Stimulated activated CD8-positive, alpha-beta memory T cell treated with anti-CD3 and anti-CD28 coated beads, Interleukin-7, amount 100 ng/mL, for 4 hours (primary cell): ENCODE measurements at regions not wholly inside any gene's neighbourhood (a gene's known extent, or its start where the extent isn't known, plus 50 kb on each side); places are given as distances from the start of the nearest gene placed in this dataset.
"Not testable (repeated sequence)": the region's sequence is repeated elsewhere in the genome, so short reads cannot be mapped to it uniquely, and the experiment has no call there.

ENCODE experiments used
- DNase-seq, 2 donors: peaks; one replicate each; pipeline ENCODE4 v3.0.0-alpha.2; 2020; ENCODE audit warnings: low read depth in 2 of 2

DNA sequence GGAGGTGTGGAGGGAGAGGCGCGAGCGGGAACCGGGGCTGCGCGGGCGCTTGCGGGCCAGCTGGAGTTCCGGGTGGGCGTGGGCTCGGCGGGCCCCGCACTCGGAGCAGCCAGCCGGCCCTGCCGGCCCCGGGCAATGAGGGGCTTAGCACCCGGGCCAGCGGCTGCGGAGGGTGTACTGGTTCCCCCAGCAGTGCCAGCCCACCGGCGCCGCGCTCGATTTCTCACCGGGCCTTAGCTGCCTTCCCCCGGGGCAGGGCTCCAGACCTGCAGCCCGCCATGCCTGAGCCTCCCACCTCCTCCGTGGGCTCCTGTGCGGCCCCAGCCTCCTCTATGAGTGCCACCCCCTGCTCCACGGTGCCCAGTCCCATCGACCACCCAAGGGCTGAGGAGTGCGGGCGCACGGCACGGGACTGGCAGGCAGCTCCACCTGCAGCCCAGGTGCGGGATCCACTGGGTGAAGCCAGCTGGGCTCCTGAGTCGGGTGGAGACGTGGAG lies 141.4 kb downstream of the SPRY1 start:
- not testable (repeated sequence) for DNase-seq

DNA sequence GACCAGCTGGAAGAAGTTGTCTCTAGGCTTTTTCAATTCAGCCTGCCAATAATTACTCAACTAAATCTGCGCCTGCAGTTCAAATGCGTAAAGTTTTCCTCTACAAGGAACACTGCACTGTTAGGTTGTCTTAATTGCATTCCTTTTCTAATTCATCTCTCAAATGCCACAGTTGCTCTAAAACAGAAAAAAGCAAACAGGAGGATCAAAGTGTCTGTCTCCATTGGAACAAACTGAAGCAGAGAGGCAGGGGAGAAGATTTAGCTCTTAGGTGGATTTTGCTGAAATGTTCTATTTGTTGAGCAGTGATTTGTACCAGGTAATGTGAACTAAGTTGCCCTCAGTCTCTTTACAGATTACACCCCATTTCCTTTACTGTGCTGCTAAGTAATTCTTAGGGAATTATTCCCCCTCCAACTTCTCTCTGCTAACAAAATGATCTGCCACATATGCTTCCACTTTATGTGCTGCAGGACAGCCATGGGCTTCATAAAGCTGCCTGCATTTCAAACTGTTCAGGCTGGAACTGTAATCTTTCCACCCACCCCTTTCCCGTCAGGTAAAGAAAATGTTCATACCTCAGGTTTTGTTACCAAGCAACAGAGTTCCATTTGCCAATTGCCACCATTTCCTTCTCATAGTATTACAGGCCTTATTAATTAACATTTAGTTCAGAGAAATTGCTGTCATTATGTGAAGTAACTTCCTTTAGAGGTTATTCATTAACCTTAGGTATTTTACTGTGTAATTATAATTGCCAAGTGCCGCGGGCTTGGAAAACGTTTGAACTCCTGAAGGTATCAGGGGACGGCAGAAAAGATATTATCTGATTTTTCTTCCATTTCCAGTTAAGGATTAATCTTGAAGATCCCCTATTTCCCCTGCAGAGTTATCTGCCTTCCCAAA lies 149.3 kb downstream of the SPRY1 start:
- no peak for DNase-seq

DNA sequence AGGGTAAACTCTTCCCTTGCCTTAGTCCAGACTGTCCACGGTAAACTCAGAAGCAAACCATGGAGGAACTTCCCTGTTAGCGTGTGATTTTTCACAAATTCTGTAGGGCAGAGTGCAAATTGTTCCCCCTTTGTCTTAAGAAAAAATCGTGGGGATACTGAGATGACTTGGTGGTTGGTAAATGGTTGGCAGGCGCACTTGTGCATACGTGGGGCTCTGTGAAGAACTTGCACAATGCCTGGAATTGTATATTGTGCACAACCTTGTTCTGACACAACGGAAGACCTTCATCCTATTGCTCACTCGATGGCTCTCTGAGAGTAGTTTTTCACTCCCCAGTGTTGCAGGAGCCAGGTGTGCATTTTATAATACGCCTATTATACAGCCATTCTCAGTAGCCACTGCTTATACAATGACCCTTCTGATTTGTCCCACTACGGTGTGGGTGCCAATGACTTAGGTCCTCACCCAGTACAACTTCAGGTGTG lies 150.0 kb downstream of the SPRY1 start:
- DNase-seq = no peak

- DNase-seq = no peak
Observed at GRCh38 chr4:123547216-123548165, 150.9 kb downstream of the SPRY1 start.

GRCh38 chr4:123553279-123553678 lies 156.7 kb downstream of the SPRY1 start:
- no peak for DNase-seq

- no peak for DNase-seq
Observed at GRCh38 chr4:123553733-123554637, 157.4 kb downstream of the SPRY1 start.

DNA sequence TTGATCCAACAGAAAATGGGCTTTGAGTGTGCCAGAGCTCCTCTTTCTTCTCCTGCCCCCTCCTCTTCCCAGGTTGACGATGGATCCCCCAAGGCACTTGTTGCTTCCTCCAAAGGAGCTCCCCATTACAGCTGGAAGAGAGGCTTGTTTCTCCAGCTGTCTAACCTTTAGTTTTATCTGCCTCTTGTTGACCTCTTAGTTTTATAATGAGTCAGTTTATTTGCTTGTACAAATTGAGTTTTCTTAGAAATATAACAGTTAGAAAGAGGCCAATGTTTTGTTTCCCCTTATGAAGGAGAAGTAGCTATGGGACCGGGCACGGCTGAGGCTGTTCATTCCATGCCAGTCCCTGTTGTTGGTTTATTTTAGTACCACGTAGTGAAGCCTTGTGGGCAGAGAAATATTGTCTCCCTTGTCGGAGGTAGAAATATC lies 158.2 kb downstream of the SPRY1 start:
- DNase-seq = no peak

GRCh38 chr4:123555233-123555806 lies 158.7 kb downstream of the SPRY1 start:
- DNase-seq = no peak

- DNase-seq = no peak
Observed at GRCh38 chr4:123555807-123556273, 159.2 kb downstream of the SPRY1 start.

DNA sequence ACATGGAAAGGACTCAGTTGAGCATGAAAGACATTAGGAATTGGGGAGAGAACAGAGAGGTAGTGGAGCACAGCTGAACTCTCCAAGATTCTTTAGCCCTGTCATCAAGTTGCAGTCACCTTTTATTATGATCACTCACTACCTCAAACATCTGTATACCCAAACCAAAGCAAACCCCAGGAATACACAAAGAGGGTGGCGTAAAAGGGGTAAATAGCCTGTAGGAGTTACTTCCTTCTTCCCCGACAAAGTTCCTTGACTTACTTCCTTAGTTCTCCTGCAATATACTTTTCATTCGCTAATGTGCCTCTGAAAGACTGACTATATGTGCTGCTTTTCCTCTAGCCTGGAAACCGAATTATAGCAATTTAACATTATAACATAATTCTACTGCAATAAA lies 159.9 kb downstream of the SPRY1 start:
- DNase-seq = no peak

GRCh38 chr4:123557857-123558536 lies 161.4 kb downstream of the SPRY1 start:
- no peak for DNase-seq

- DNase-seq = no peak
Observed at GRCh38 chr4:123558865-123559264, 162.3 kb downstream of the SPRY1 start.

GRCh38 chr4:123559955-123560871 lies 163.6 kb downstream of the SPRY1 start:
- DNase-seq = no peak

- DNase-seq = no peak
Observed at GRCh38 chr4:123561525-123561924, 164.9 kb downstream of the SPRY1 start.

DNA sequence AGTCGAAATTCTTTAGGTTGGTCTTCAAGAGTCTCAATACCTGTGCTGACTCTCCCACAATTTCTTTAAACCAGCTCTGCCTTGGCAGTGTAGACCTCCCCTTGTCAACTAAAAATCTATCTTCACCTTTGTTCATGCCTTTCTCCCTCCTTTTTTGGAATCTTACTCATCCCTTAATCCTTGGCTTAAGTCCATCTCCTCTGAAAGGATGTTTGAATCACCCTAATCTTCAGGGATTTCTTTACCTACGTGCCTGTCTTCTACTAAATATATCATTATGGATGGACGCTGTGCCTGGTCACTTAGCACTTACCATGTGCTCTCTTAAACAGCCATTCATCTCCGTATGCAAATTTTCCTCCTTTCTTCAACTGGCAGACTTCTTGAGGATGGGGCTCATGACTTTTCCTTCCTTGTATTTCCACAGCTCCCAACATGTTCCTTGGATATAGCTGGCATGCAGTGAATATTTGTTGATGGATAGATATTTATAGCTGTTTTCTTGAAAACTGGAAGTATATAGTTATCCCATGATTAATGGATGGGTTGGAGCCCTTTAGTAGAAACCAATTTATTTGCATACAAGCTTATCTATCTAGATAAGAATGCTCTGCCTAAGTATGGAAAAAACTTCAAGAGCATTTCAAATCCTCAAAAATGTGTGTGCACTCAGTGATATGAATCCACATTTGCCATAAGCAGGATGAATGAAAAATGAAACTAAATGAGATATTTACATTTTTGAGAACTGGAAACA lies 166.6 kb downstream of the SPRY1 start:
- no peak for DNase-seq

DNA sequence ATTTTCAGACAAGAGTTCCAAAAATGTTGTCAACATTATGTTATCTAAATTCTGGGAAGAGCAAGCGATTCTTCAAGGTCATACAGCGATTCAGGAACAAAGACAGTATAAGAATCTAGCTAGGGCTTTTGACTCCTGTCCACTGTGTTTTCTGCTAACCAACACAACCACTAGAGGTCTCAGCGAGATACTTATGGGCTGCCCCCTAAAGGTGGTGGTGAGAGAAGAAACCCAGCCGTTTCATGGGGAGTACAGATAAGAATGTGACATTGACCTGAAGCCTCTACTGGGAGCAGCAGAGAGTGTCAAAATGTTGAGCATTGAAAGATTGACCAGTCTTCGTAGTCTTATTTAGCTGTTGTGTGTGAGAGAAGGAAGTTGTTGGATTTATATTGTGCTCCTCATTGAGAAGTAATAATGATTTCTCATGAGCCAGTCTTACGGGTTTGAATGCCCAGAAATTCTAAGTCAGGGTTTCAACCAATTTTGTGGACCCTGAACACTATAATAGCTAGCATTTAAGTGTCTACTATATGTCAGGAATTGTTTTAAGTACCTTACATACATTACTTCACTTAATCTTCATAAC lies 168.3 kb downstream of the SPRY1 start:
- peak; percentile 27 to 28 for DNase-seq

GRCh38 chr4:123568936-123569335 lies 172.3 kb downstream of the SPRY1 start:
- DNase-seq = no peak

GRCh38 chr4:123569541-123569940 lies 172.9 kb downstream of the SPRY1 start:
- DNase-seq = no peak
